Middle frontal gyrus (tissue), 1 donor: ENCODE measurements at regions not wholly inside any gene's neighbourhood (a gene's known extent, or its start where the extent isn't known, plus 50 kb on each side); places are given as distances from the start of the nearest gene placed in this dataset.
A peak's percentile ranks its signal among the peaks of the same experiment; 100 is the strongest.

ENCODE experiments used
- DNase-seq: peaks from one replicate; pipeline ENCODE4 v3.0.0-alpha.2; 2015; ENCODE audit warnings: low spot score; ENCODE audit errors: extremely low spot score

DNA sequence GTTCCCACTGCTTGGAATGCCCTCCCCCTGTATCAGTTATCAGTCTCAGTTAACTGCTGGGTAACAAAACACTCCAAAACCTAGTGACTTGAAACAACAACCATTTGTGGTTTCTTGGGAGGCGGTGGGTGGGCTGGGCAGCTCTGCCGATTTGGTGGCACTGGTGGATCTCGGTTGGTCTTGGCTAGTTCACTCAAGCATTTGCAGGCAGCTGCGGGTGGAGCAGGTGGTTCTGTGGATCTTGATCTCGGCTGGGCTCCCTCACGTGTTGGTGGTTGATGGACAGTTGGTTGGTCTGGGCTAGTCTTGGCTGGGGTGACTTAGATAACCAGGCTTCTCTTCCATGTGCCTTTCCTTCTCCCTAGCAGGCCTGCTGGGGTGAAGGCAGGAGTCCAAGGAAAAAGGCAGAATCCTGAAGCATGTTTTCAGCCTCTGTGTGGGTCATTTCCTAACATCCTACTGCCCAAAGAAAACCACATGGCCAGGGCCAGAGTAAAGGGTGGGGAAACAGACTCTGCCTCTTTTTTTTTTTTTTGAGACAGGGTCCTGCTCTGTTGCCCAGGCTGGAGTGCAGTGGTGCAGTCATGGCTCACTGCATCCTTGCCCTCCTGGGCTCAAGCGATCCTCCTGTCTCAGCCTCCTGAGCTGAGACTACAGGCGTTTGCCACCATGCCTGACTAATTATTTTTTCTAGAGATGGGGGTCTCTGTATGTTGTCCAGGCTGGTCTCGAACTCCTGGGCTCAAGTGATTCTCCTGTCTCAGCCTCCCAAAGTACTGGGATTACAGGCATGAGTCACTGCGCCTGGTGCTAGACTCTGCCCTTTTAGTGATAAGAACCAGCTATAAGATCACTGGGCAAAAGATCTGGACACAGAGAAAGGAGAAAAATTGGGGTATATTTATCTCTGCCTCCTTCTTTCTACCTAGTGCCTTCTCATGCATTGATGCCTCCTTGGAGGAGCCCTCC, 183.7 kb downstream of the RGS3 start:
- DNase-seq: no peak

DNA sequence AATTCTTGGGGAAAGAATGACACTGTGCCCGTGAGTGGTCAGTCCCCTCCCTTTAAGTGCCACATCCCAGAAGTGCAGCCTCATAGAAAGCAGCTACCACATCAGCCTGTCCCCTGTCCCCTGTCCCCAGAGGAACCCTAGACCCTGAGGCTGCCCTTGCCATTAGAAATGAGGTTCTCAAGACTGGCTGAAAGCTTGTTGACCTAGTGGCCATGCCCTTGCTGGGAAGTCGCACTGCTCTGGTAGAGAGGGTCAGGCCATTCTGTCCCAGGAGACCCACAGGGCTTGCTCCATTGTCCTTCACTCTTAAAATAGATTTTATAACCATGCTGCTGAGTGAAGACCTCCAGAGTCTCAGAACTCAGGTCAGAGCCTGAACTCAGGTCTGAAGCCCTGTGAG, 184.5 kb downstream of the RGS3 start:
- DNase-seq: no peak

DNA sequence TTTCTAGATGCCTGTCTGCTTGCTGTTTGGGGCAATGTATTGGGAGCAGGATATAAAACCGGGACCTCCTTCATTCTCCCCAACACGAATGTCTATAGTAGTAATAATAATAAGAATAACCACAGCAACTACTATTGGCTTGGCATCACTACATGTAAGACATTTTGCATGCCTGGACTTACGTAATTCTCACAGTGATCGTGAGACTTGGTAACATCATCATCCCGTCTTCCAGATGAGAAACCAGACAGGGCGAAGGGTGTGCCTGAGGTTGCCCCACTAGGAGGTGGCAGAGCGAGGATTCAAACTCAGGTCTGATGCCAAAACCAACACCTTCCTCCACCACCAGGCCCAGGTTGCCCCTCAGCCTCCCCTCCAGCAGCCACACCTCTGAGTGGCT, 185.1 kb downstream of the RGS3 start:
- DNase-seq: no peak

DNA sequence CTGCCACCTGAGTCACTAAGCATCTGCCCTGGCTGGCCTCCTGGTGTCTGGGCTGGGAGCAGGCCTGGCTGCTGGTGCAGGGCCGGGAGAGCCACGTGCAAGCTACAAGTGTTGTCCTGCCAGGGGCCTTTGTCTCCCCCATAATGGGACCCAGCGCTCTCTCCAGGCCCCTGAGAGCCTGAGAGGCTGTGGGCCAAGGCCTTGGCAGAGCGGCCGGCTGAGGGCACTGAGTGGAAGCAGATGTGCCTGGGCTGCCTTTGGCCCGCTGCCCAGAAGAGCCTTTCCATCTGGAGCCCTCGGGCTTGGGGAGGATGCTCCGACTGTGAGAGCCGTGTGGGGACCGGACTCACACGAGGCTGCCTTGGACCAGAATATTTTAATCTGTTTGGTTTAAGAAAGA, 185.5 kb downstream of the RGS3 start:
- DNase-seq: peak; percentile 60

DNA sequence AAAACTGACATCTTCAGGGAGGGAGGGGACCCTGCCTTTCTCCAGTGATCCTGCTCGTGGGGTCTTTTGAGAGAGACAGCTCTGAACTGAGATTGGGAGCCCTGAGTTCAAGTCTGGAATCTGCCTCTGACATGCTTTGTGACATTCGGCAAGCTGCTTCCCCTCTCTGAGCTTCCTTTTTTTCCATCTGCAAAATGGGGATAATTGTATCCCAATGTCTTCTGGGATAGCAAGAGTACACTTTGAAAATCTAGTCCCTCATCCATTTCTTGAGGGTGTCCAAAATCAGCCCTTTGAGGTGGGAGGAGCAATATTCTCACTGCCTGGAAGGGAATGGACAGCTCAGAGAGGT, 186.3 kb downstream of the RGS3 start:
- no peak for DNase-seq

DNA sequence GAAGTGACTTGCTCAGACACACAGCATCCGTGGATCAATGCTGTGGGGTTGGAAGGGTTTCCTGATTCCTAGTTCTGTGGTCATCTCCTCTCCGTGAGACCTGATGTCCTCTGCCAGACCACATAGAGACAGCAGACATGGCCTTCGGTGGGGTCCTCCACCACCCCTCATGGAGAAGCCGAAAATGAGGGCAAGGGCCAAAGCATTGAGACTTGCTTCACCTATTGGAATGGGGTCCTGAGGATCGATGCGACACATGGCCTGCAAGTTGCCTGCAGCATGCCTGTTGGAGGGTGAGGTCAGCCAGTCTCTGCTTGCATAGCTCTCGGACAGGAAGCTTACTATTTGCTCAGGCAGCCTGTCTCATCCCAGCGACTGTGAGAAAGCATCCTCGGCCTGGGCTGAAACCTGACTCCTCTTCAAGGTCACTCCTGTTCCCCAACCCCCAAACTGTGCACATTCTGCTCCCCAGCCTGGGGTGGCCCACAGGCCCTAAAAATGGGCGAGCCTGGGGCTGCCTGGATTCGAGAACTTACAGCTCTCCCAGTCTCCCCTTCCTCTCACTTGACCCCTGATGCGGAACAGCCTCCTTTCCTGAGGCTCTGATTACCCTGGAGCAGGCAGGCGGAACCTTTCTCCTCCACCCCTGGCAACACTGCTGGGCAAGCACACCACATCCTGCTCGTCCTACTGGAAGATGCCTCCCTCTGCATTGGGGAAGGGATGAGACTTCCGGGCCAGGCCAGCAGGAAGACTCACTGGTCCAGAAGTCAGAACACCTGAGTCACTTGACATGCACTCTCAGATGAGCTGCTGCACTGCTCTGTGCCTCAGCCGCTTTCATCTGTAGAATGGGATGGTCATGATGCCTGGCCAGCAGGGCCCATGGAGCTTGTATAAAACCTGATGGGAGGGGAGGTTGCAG, 186.9 kb downstream of the RGS3 start:
- no peak for DNase-seq

DNA sequence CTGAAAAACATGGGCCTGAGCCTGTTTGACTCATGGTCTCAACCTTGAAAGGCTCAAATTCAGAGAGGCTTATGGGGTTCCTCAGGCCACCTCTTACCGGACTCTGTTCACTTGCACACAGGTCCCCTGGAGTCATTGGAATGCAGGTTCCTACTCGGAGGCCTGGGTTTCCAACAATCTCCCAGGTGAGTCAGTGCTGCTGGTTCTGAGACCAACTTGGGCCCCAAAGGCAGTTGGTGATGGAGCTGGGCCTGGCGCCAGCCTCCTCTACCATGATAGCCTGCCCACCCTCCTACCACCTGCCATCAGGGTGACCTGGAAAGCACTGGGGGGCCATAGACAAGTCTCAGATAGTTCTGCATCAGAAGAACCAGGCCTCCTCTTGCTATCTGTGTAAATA, 188.4 kb downstream of the RGS3 start:
- no peak for DNase-seq

DNA sequence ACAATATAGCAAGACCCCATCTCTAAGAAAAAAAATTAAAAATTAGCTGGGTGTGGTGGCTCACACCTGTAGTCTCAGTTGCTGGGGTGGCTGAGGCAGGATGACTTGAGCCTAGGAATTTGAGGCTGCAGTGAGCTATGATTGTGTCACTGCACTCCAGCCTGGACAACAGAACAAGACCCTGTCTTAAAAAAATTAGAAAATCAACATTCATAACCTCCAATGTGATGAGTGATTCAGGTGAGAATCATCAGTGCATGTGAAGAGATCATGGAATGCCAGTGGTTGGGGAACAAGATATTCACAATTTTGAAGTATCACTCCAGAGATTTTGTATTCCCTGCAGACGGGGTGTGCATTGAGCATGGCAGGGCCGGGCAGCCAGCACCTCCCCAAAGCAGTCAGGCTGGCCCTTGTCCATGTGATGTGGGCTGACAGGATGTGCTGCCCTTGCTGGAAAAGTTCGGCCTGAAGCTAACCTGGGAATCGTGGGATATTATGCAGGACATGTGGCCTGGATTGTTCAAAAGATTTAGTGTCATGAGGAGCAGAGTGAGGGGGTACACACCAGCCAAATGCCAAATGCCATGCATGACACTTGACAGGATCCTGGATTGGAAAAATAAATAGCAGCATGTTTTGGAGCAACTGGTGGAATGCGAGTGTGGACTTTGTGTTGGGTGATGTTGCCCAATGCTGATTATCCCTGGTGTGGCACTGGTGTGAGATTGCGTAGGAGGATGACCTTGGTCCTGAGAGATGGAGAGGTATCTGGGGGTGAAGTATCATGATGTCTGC, 189.0 kb downstream of the RGS3 start:
- no peak for DNase-seq

DNA sequence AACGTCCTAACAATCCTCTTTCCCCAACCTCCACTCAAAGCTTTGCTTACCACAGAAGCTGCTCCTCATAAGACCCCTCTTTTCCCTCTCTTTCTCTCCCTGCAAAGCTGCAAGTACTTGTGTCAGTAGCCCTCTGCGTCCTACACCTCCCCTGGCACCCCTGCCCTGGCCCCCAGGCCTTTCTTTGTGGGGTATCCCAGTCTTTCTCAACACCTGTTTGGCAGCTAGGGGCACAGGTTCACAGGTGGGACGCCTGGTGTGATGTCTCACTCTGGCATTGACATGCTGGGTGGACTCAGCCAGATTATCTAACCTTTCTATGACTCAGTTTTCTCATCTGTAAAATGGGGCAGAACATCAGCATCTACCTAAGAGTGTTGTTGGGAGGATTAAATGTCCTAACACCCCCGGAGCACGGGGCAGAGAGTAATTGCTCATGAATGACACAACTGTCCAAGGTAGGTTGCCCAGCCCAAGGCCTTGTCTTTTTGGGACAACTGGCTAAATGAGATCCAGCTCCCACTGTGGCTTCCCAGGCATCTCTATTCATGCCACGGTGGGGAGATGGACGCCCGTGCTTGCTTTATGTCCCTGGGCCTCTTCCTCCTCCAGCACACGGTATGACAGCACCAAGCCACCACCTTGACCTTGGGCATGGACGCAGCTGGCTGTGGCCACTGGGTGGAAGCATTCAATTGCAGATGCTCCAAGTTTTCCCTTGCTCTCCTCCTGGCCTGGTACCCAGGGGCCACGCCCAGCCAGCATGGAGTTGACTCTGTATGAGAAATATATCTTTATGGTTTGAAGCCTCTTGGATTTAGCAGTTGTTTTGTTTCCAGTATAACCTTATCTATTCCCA, 190.4 kb downstream of the RGS3 start:
- DNase-seq: no peak

DNA sequence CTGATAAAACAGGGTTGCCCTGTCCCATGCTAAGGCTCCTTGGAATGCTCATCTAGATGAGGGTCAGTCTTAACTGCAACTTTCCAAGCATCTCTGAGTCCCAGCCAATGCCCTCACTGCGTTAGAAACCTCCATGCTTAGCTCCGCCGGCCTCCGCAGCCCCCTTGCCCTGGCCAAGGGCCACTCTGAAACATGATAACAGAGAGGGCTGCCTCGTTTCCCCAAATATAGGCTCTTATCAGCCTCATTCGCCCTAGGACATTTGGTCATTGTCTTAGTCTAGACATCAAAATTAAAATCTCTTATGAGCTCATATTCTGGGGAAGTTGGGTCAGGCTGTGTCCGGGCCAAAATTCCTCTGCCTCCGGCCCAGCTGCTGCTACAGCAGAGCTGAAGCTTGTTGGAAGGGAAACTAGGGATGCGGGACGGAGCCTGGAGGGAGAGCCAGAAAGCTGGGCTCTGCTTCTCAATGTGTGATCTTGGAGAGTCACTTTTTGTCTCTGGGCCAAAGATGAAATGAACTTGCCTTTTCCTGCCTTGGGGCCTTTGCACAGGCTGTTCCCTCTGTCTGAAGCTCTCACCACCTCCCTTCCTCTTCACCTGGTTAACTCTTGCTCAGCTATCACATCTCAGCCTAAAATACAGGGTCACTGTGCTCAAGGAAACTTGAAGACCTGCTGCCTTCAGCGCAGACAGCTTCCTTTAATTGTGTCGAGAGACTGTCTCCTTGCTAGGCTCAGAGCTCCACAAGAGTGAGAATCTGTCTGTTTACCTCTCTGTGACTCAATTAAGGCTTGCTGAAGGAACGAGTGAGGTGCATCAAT, 191.3 kb downstream of the RGS3 start:
- no peak for DNase-seq

DNA sequence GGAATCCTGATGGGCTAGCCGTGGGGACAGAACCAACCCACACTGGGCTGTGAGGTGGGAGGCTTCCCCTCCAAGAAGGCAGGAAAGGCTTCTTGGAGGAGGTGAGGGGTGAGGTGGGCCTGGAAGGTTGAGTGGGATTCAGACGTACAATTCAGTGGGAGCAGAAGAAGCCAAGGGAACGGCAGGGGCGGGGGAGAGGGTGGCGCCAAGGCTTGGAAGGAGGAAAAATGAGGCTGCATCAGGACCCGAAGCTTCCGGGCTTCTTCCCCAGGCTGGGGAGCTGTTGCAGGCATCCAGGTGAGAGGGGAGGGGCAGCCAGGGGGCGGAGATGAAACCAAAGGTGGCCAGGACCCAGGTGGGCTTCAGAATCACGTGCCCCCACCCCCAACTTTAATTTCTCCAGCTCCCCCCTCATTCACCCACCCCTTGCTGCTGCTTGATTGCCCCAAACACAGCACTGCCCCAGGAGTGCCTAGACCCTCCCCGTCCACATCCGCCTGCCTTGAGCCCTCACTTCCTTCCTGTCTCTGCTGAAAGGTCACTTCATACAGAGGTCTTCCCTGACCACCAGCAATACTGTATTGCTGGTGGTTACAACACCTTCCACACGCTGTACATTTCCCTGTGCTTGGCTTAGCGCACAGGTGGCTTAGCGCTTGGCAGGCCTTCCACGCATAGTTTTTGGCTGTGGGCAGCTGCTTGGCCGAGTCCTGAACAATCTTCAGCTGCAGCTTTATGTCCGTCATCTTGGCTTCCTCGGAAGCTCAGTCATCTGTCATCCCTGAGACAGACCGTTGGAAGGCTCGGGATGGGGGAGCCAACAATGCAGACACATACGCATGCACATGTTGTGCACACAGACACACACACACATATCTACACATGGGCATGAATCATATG, 193.5 kb downstream of the RGS3 start:
- no peak for DNase-seq

DNA sequence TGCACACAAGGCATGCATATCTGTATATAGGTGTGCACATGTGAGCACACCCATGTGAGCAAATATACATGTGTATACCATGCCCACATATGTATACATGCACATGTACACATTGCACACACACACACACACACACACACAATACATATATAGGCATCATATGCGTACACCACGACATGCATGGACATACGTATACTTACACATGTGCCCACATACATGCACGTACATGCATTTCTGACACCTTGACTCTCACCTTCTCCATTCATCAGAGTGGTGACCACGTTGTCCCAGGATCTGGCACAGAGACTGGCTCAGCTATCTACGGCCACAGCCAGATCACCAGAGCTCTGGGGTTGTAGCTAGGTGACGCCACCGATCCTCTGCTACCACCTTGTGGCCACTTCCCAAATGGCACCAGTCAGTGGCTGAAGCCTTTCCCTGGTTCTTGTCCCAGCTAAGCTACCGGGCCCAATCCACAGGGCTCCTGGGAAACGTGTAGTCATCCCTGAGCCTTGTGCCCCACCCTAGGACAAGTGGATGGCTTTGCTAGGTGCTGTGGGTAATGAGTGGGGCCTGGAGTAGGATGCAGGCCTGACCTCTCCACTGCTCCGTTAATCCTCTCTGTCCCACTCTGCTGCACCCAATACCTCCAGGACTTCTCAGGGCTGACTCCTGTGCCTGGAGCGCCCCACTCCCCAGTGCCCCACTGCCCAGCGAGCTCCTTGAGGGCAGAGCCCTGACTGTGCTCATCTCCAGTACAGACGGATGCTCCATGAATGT, 194.4 kb downstream of the RGS3 start:
- DNase-seq: peak; percentile 79

DNA sequence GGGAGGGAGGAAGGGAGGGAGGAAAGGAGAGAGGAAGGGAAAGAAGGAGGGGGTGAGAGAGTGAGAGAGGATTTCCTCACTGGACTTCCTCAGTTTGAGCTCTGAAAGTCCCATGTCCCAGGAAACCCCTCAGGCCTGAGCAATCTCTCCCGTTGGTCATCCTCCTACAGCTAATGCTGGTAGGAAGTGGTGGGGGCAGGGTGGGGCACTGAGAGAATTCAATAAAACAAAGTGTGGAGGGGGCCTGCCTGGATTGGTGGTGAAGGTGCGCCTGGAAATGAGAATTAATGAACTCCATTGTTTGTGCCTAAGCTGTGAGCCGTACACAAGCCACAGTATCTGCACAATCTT, 195.0 kb downstream of the RGS3 start:
- DNase-seq: no peak

DNA sequence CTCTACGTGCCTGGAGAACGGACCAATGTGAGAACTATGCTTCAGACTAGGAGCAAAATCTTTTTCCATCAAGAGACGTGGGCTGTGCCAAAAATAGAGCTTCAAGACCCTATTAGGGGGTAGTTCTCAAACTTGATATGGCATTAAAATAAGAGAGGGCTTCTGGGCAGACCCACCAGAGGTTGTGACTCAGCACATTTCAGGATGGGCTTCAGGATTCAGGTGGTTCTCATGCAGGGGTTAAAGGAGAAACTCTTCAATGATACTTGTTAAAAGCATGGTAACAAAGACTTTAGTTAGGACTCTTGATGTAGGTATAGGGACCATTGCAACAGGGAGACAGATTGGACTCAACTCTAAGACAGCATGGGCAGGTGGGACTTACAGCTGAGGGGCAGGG, 195.5 kb downstream of the RGS3 start:
- DNase-seq: no peak

DNA sequence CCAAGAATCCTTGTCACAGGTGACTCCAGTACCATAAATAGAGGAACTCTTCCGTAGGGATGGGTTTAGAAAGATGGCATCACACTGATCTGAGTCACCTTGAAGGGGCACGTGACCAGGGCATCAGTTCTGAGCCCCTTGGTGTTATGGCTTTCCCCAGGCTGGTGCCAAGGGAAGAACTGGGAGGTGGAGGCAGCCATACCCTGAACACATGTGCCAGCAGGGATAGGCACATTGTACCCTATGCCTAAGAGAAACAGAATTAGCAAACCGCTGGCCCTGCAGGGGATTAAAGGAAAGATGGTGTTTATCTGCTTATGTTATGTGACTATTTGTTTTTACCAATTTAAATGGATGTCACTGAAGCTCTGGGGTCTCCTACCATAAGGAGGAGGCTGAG, 196.2 kb downstream of the RGS3 start:
- no peak for DNase-seq

DNA sequence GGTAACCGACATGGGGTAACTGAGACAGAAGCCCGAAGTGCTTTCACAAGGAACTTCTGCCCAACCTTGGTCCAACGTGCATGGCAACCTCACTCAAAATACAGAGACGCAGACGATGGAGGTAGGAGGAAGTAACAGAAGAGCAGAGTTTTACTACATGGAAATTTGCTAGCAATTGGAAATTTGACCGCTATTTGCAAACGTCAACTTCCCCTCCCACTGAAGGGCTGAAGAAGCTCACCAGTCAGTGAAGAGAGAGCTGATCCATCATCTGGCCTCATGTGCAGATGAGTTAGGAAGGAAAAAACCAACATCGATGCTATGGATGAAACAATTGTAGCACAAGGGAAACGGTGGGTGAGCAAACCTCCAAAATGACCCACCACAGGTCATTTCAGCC, 196.7 kb downstream of the RGS3 start:
- no peak for DNase-seq

DNA sequence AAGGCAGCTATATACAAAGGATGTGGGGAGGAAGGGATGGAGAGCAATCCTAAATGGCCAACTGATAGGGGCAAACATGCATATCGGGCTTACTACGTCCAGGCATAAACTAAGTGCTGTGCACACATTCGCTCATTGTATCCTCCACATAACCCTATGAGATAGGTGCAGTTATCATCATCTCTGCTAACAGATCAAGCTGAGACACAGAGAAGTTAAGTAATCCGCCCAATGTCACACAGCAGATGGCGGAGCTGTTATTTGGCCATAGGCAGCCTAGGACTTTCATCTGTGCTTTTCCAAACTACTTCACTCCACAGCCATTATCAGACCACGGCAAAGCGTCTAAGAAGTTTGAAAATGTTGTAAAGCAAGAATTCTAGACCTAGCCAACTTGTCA, 197.5 kb downstream of the RGS3 start:
- DNase-seq: no peak
